ENCODE measurements at regions not wholly inside any gene's neighbourhood (a gene's known extent, or its start where the extent isn't known, plus 50 kb on each side); places are given as distances from the start of the nearest gene placed in this dataset.
"Not testable (repeated sequence)": the region's sequence is repeated elsewhere in the genome, so short reads cannot be mapped to it uniquely, and the experiment has no call there.

GRCh38 chr1:65590279-65590678 lies 169.8 kb downstream of the LEPR start:
- no peak for DNase-seq (ENCODE audit: low spot score)

- DNase-seq (ENCODE audit: low spot score) = no peak
Measured at GRCh38 chr1:65593516-65593915, 173.0 kb downstream of the LEPR start.

GRCh38 chr1:65595724-65596123 lies 175.3 kb downstream of the LEPR start:
- DNase-seq (ENCODE audit: low spot score) = no peak

GRCh38 chr1:65596768-65597167 lies 176.3 kb downstream of the LEPR start:
- no peak for DNase-seq (ENCODE audit: low spot score)

- no peak for DNase-seq (ENCODE audit: low spot score)
Measured at GRCh38 chr1:65605621-65606020, 185.2 kb downstream of the LEPR start.

- DNase-seq (ENCODE audit: low spot score) = no peak
Measured at GRCh38 chr1:65606426-65606825, 186.0 kb downstream of the LEPR start.

GRCh38 chr1:65613884-65614283 lies 178.8 kb upstream of the PDE4B start:
- no peak for DNase-seq (ENCODE audit: low spot score)

GRCh38 chr1:65615859-65616258 lies 176.8 kb upstream of the PDE4B start:
- DNase-seq (ENCODE audit: low spot score) = no peak

- not testable (repeated sequence) for DNase-seq (ENCODE audit: low spot score)
Measured at GRCh38 chr1:65621721-65622120, 171.0 kb upstream of the PDE4B start.

GRCh38 chr1:65623895-65624294 lies 168.8 kb upstream of the PDE4B start:
- DNase-seq (ENCODE audit: low spot score) = no peak

- DNase-seq (ENCODE audit: low spot score) = no peak
Measured at GRCh38 chr1:65625528-65625927, 167.2 kb upstream of the PDE4B start.

GRCh38 chr1:65626003-65626402 lies 166.7 kb upstream of the PDE4B start:
- DNase-seq (ENCODE audit: low spot score) = no peak

GRCh38 chr1:65629788-65630187 lies 162.9 kb upstream of the PDE4B start:
- DNase-seq (ENCODE audit: low spot score) = no peak

- no peak for DNase-seq (ENCODE audit: low spot score)
Measured at GRCh38 chr1:65630855-65631254, 161.8 kb upstream of the PDE4B start.

GRCh38 chr1:65632235-65632634 lies 160.5 kb upstream of the PDE4B start:
- DNase-seq (ENCODE audit: low spot score) = no peak

GRCh38 chr1:65640046-65640445 lies 152.6 kb upstream of the PDE4B start:
- DNase-seq (ENCODE audit: low spot score) = no peak

GRCh38 chr1:65649185-65649584 lies 143.5 kb upstream of the PDE4B start:
- DNase-seq (ENCODE audit: low spot score) = not testable (repeated sequence)

GRCh38 chr1:65650682-65651081 lies 142.0 kb upstream of the PDE4B start:
- no peak for DNase-seq (ENCODE audit: low spot score)

- not testable (repeated sequence) for DNase-seq (ENCODE audit: low spot score)
Measured at GRCh38 chr1:65654526-65654925, 138.2 kb upstream of the PDE4B start.

GRCh38 chr1:65657609-65658008 lies 135.1 kb upstream of the PDE4B start:
- not testable (repeated sequence) for DNase-seq (ENCODE audit: low spot score)

GRCh38 chr1:65658122-65658521 lies 134.6 kb upstream of the PDE4B start:
- DNase-seq (ENCODE audit: low spot score) = no peak

- no peak for DNase-seq (ENCODE audit: low spot score)
Measured at GRCh38 chr1:65668368-65668767, 124.3 kb upstream of the PDE4B start.

GRCh38 chr1:65670518-65670917 lies 122.2 kb upstream of the PDE4B start:
- DNase-seq (ENCODE audit: low spot score) = no peak

- DNase-seq (ENCODE audit: low spot score) = no peak
Measured at GRCh38 chr1:65674522-65674921, 118.2 kb upstream of the PDE4B start.

GRCh38 chr1:65679773-65680172 lies 112.9 kb upstream of the PDE4B start:
- DNase-seq (ENCODE audit: low spot score) = no peak
